Stimulated activated CD4-positive, alpha-beta T cell treated with anti-CD3 and anti-CD28 coated beads, Interleukin-12 subunit alpha, Interleukin-12 subunit beta, amount 100 ng/mL, for 48 hours (primary cell): ENCODE measurements at regions not wholly inside any gene's neighbourhood (a gene's known extent, or its start where the extent isn't known, plus 50 kb on each side); places are given as distances from the start of the nearest gene placed in this dataset.

ENCODE experiments used
- DNase-seq, 3 donors: peaks; one replicate each; pipeline ENCODE4 v3.0.0-alpha.2; 2020; ENCODE audit warnings: low read depth in 2 of 3, low spot score in 1 of 3

DNA sequence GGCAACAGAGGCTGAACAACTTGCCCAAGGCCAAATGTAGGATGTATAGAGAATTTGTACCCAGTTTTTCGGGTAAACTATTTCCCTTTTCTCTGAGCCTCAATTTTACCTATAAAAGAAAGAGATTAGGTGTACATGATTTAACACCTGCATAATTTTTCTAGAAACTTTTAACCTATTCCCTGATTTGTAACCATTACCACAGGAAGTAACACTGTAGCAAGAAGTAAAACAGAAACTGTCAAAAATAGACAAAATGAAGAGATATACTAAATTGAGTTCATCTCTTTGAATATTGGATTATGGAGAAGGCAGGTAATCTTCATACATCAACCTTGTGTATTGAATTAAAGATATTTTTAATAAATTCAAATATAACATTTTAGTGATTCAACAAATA is 136.2 kb downstream of the ZC3H11B start:
- DNase-seq = no peak

DNA sequence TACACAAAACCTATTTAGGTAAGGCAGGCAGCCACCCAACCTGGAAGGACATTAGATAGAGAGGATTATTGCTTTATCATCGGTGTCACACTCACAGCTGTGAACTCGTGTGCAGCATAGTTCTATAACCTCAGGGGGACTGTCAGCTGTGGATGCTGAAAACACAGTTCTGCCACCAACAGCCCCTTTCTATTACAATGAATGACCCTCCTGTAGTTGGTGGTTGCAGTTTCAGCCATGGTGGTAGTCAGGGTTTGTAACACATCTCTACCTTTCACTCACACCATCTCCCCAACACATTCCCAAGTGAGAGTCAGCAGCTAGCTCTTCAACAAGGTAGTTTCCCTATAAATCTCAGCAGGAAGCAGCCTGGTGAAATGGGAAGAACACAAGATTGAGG is 136.8 kb downstream of the ZC3H11B start:
- no peak for DNase-seq

DNA sequence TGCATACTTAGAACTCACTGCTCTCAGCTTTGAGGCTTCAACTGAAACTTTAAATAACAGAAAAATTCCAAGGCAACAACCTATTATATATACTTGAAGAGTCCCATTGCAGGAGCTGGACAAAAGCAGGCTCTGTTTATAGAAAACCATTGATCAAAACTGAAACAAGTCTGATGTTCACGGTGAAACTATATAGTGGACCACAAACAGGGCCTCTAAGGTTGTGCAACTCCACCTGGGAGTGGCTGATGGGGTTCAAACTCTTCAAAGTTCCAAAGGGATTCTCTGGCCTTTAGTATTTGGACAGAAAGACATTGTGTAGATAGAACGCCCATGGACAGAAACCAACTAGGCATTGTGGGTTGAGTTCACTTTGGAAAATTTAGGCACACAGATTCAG is 140.3 kb downstream of the ZC3H11B start:
- DNase-seq = no peak

DNA sequence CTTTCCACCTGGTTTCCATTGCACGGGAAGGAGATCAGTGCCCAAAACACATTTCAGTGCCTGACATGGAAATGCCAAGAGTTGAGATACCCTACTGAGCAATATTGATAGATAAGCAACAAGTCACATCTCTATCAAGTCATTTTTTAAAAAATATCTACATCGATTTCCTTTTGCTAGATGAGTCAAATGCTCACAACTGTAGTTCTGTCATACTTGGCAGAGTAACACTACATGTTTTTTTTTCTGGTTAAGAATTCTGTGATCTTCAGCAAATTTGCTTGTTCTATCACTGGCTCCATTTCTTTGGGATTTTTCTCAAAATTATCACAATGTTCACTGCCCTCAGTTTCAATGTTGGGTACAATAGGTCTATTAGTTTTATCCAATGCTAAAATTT is 145.4 kb downstream of the ZC3H11B start:
- no peak for DNase-seq

DNA sequence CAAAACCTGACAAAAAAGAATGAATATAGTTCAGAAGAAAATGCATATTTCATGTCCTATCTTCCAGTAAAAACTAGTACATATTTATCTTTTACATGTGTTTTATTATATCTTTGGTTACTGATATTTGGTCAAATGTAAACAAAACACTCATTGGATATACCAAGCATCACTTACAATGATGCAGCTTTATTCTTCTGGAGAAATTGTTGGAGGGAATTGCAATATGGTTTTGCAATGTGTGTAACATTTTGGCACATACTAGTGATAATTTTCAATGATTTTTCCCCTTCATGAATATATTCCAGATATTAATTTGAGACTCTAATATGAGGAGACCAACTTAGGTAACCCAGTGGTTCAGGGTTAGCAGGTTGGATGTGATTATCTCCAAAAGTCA is 146.1 kb downstream of the ZC3H11B start:
- DNase-seq = no peak

DNA sequence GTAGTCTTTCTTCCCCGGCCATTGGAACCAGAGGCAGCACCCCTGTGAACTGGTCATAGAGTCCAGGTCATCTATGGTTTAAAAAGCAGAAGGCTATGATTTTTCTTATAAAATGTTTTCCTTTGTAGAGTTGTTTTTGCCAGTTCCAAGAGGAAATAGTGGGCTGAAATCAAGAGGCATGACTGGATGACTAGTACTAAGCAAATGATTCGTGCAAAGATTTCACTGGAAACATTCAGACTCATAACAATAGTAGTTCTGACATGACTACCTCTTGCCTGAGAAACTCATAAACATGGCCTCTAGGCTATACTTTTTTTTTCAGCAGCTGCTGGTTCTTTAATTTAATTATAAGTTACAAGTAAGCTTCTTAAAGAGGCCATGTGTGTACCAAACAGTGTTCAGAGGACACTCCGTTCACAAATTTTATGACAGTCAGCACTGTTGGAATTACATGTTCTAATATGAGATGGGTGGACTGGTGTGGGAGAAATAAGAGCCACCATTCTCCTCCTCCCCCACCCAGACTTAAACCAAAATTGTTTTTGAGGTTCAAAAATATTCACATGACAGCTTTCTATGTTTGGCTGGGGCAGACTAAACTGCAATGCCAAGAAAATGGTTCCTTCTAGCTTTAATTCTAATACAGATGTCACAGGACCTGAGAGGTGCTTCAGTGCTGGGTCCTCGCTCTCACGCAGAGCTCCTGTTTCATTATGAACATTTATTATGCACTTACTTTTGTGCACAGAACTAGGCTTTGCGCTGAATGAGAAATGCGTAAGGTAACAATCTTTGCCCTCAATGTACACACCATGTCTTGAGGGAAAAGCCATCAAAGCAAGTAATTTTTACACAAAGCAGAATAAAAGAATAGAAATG is 147.5 kb downstream of the ZC3H11B start:
- no peak for DNase-seq

DNA sequence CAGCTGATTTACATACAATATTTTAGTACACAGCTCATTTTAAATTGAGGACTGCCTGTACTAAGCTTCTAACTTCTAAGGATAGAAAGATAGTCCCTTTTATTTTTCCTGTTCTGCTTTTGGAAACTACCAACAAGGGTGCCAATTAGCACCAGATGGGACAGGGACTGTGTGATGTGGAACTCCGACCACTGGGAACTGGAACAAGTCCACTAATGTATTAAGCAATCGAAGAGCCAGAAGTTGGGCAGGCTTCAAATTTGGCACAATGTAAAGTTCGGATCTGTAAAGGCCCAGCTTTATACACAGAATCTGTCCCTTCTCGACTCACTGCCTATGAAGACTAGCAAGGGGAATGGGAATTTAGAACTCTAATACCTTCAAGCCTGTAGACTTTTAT is 149.3 kb downstream of the ZC3H11B start:
- DNase-seq = no peak

DNA sequence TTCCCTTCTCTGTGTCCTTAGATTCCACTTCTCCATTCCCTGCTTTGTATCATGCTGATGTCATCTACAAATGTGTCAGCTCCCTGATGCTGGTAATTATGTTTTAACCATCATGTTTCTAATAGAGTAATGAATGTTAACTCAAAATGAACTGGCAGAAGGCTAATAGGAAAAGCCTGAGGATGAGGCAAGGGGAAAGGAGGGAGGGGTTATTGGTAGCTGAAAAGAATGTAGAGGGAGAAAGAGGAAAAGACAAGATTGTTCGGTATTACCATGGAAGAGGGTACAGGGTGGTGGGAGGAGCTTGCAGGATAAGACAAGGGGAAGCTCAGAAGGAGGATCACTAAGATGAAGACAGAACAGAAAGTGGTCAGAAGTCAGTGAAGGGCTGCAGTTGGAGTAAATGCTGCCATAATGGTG is 150.9 kb downstream of the ZC3H11B start:
- no peak for DNase-seq

DNA sequence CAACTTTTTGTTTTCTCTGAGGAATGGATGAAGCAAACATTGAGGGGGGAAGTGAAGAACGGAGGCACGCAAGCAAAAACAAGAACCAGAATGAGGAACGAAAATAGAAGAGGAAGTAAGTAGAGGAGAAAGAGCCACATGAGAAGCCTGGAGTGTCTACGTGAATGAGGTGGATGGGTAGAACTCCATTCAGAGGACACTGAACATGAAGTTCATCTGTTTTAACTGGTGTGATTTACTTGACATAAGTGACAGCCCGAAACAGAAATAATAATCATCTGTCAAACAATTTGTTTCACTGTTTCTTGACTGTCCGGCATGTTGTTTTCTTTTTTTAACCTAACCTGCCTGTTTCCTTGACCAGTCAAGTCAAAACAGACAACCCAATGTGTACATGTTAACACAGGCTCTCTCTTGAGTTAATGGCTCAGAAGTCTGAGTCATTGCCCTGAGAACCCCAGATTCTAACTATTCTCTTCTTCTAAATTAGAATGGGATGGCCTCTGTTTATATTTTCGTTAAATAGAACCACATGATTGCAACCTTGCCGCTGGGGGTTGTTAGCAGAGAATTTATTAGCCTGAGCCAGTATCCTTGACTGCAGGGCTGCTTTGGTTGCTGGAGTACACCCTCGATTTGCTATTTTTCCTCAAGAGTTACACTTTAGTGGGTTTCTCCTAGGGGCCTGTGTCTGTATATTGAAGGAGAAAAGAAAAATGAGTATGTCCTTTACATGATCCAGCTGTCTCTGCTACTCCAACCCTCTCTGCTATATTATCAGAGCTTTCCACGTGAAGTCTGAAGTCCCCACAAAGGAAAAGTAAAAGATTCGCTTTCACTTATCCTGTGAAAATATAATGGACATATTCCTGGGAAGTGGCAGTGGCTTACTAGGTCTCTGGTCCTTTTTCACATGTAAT is 151.7 kb downstream of the ZC3H11B start:
- DNase-seq = no peak

DNA sequence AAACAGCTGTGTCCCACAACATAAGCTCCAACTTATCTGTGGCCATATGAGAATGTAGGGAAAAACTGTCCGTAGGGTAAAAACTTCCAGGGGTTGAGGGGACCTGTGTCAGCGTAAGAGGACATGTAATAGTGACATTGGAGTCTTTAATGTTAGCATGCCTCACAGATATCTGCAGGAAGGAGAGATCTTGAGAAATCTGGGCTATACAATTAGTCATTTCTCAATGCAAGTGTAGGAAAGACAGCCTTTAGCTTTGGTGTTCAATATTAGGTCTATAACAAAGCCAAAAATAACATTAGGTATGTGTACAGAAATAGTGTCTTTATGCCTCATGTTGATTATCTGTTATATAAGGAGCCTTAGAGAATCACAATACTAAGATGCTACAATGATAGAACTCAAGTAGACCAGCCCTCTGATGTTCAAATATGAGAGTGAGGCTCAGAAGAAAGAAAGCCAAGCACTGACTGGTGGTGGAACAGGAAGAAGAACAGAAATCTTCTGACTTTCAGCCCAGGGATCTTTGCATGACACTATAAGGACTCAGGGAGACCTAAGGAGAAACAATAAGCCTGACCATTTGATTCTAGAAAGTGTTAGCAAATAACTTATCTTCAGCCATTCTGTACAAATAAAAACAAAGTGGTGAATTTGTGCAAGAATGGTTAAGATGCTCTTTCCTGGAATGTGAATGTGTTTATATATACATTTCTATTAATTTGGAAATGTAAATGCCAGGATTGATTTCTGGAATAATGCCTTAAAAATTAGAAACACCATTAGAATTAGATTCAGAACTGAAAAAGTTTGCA is 152.6 kb downstream of the ZC3H11B start:
- no peak for DNase-seq

DNA sequence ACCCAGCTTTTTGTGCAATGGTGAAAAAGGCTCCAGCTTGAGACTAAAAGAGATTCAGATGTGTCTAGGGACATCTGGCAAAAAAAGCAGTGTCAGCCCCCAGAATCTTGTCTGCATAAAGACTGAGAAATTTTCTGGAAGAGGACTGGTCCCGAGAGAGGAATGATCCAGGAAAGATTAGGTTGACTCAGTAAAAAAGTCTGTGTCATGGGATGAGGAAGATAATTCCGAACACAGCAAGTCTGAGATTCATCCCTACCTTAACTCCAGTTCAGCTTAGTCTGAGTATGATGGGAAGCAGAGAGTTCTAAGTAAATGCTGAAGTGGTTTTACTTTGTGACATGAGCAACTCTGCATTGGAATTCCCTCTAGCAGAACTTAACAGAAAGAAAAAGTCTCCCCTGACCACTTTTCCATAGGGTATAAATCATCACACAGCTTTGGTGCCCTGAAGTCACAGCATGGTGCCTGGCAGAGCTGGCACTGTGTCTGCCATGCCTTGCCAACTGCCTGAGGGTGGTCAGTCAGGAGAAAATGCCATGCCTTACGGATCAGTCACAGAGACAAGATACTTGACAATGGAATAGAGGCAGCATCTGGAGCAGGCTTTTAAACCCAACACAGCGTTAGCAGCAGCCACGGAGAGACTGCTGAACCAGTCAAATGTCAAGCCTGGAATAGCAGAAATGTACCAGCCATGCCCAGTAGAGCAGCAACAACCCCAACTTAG is 153.4 kb downstream of the ZC3H11B start:
- DNase-seq = no peak

DNA sequence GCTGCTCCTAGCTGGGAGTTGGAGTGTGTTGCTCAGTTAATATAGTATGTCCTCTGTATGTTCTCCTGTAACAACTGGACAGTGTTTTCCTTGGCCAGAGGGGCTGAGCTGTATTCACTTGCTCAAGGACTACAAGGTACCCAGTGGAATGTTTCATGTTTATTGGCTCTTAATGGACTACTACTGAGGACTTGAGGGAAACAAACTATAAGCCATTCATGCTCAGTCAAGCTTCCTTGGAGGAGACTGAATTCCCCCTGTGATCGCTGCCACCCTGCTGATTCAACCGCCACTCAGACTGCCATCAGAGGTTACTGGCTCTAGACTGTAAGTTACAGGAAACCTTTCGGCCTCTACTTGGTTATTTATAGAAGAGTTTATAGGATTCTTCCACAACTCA is 166.6 kb downstream of the ZC3H11B start:
- no peak for DNase-seq

DNA sequence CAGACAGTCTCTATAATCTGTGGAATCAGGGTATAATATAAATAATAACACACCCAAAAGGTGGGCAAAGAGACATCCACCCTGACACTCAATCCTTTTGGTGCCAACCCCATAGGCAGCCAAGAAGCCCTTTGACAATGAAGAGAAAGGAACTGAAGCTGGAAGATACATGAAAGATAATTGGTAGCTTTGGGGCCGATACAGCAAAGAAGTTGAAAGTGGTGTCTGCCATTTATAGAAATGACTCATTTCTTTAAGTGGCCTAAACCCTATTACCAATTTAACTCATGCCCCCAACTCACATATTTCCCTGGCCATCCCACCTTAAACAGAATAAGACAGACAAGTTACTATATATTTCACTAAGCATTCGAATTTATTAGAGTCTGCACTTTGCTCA is 167.0 kb downstream of the ZC3H11B start:
- no peak for DNase-seq

DNA sequence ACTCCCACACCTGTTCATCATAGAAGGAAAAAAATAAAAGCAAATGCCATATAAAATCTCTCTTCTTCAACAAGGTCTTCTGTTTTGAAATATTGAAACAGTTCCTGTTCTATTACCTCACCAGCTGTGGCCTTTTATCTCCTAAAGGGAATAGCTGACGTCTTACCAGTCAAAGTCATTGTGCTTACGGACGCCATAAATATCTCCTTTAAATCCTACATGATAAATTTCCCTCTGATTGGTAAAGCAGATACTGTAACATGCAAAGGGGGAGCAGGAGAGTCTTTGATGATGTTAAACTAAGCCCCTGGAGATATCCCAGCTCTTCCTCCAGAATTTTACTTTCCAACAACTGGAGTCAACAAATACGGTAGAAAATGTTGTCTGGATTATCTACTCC is 168.4 kb downstream of the ZC3H11B start:
- DNase-seq = no peak

DNA sequence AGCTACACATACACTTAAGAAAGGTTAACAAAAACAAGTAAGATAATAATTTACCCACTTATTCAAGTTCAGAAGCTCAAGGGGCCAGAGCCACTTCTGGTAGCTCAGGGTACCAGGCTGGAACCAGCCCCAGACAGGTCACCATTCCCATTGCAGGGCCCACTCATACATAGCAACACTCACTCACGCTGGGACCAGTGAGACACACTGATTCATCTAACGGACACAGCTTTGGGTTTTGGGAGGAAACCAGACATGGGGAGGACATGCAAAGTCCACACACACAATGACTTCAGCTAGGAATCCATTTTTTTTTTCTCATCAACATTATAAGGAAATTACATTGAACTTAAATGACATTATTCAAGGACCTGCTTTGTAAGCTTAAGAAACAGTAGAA is 169.1 kb downstream of the ZC3H11B start:
- DNase-seq = no peak

DNA sequence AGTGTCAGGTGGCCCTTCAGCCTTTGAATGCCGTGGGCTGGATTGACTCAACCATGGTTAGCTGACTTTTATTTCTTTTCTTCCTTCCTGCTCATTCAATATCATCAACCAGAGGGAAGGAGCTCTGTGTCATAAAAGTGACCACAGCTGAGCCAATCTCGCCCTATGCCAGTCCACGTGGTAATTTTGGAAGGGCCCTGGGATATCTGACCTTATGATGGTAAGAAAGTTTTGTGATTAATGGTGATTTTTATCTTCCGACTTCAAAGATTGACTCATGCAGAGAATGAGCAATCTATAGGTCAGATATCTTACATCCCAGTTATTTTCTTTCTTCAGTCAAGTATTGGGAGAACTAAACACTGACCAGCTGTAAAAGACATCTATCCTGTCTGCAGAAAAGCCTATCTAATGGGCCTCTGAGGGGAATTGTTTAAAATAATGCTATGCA is 170.3 kb downstream of the ZC3H11B start:
- DNase-seq = no peak

DNA sequence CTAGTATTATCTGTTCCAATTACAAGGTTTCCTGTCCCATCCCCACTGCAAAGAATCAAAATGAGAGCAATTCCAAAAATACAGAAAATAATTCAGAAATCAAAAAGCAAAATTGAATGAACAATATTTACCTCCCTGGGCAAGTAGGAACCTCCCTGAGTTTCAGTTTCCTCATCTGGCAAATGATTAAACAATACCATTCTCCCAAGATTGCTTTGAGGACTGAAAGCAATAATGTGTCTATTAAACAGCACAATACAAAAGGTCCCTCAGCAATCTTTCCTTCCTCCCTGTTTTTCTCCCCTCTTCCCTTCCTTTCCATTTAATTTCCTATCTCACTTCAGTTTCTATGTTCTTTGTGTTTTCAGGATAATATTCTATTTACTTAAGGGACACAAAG is 171.0 kb downstream of the ZC3H11B start:
- DNase-seq = no peak

DNA sequence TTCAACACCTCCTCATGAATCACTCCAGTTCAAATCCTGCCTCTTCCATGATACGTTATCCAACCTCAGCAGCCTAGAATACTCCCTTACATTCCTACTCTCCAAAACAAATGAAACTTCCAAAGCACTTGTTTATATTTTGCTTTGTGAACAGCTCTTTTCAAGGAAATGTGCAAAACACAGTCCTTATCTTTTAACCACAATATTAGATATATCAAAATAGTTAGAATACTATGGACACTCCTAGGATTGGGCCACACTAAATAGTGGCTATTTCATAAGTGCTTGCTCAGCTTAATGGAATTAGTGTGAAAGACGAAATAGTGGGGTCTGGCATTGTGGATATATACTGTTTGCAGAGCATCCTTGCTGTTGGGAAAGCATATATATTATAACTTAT is 173.5 kb downstream of the ZC3H11B start:
- no peak for DNase-seq

DNA sequence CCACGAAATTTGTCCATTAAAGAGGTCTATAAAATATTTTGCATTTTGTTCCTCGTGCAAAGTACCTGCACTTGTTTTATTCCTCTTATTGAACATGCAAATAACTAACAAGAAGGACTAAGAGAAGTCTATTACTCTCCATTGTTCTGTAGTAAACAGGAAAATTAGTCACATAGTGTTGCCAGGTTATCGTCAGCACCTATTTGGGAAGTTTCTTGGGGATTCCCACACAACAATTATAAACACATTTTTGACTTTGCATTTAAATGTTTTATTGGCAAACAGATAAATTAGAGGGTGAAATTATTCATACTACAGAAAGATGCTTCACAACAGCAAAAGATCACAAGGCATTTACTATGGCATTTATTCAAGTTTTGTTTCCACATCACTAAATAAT is 174.5 kb downstream of the ZC3H11B start:
- no peak for DNase-seq

DNA sequence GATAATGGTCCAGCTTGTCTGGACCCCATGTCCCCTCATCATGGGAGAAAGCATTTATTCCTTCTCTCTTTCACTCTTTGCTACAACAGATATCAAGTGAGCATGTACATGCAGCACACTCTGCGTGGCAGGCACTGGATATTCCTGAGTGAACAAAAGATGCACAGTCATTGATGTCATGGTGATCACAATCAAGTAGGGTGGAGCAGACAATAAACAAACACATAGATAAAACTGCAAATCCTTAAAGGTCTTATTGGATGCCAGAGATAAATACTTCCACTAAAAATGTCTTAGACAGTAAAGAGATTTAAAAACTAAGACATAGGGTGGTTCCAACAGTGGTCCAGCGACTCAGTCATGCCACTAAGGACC is 178.0 kb downstream of the ZC3H11B start:
- no peak for DNase-seq
